D721Med (cell line): ENCODE measurements at regions not wholly inside any gene's neighbourhood (a gene's known extent, or its start where the extent isn't known, plus 50 kb on each side); places are given as distances from the start of the nearest gene placed in this dataset.

Experiments used
- DNase-seq: peaks from one replicate; pipeline ENCODE4 v3.0.0; 2011; ENCODE audit warnings: low spot score; ENCODE audit not compliant: insufficient read length
- FAIRE-seq: peaks from 2 replicates; lab custom pipeline; 2011; peaks lifted over from hg19 to GRCh38; lab: Jason Lieb, UNC
- TF ChIP-seq, protein P1 (sequence below): IDR thresholded peaks from 2 replicates; pipeline ENCODE4 v1.5.1; 2012; ENCODE audit warnings: mild to moderate bottlenecking, control low read depth; ENCODE audit not compliant: insufficient read depth; ENCODE audit errors: missing control alignments

- DNase-seq: no peak
- no peak for FAIRE-seq
- TF ChIP-seq, protein P1, sequence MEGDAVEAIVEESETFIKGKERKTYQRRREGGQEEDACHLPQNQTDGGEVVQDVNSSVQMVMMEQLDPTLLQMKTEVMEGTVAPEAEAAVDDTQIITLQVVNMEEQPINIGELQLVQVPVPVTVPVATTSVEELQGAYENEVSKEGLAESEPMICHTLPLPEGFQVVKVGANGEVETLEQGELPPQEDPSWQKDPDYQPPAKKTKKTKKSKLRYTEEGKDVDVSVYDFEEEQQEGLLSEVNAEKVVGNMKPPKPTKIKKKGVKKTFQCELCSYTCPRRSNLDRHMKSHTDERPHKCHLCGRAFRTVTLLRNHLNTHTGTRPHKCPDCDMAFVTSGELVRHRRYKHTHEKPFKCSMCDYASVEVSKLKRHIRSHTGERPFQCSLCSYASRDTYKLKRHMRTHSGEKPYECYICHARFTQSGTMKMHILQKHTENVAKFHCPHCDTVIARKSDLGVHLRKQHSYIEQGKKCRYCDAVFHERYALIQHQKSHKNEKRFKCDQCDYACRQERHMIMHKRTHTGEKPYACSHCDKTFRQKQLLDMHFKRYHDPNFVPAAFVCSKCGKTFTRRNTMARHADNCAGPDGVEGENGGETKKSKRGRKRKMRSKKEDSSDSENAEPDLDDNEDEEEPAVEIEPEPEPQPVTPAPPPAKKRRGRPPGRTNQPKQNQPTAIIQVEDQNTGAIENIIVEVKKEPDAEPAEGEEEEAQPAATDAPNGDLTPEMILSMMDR: no peak
Measured at GRCh38 chr5:53333160-53333559, 147.3 kb upstream of the FST start.

GRCh38 chr5:53334431-53334941 lies 145.9 kb upstream of the FST start:
- DNase-seq: no peak
- FAIRE-seq: no peak
- TF ChIP-seq, protein P1: no peak

GRCh38 chr5:53335115-53335514 lies 145.3 kb upstream of the FST start:
- FAIRE-seq: no peak
- no peak for DNase-seq
- TF ChIP-seq, protein P1: no peak

- FAIRE-seq: no peak
- TF ChIP-seq, protein P1: no peak
- DNase-seq: no peak
Measured at GRCh38 chr5:53337827-53338226, 142.6 kb upstream of the FST start.

DNA sequence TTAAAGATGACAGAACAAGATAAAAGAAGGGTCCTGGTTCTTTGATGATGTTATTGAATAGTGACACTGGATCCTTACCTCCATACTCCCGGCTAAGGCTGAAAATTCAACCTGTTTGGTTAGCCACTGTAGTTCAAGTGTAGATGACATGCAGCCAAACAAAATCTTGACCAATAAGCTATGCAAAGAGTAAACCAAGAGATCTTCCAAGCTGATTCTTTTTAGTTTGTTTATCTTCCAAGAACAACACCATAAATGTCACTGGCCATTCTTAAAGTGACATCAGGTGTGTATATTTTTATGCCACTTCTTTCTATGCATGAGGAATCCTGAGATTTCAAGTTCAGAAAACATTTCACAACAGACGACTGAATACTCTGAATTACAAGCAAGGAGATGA lies 141.5 kb upstream of the FST start:
- DNase-seq: no peak
- no peak for FAIRE-seq
- TF ChIP-seq, protein P1: no peak

- DNase-seq (no peak), FAIRE-seq (no peak)
- TF ChIP-seq, protein P1: no peak
Measured at GRCh38 chr5:53339962-53340540, 140.4 kb upstream of the FST start.

GRCh38 chr5:53340956-53341750 lies 139.3 kb upstream of the FST start:
- DNase-seq (no peak), FAIRE-seq (no peak)
- TF ChIP-seq, protein P1: no peak
